Lower leg skin (tissue), 3 donors: ENCODE measurements at regions not wholly inside any gene's neighbourhood (a gene's known extent, or its start where the extent isn't known, plus 50 kb on each side); places are given as distances from the start of the nearest gene placed in this dataset.

Experiments used
- POLR2A ChIP-seq, 2 donors: fragments of 450-650 bp; IDR thresholded peaks; one replicate each; pipeline ENCODE4 v1.6.1; 2016 to 2017; ENCODE audit warnings: antibody characterized with exemption in 2 of 2, mild to moderate bottlenecking in 1 of 2, moderate library complexity in 1 of 2
- TF ChIP-seq, protein P1 (sequence below), 3 donors: fragments of 450-650 bp; IDR thresholded peaks; one replicate each; pipeline ENCODE4 v1.5.1; 2016; ENCODE audit warnings: antibody characterized with exemption in 3 of 3, mild to moderate bottlenecking in 3 of 3, moderate library complexity in 2 of 3

DNA sequence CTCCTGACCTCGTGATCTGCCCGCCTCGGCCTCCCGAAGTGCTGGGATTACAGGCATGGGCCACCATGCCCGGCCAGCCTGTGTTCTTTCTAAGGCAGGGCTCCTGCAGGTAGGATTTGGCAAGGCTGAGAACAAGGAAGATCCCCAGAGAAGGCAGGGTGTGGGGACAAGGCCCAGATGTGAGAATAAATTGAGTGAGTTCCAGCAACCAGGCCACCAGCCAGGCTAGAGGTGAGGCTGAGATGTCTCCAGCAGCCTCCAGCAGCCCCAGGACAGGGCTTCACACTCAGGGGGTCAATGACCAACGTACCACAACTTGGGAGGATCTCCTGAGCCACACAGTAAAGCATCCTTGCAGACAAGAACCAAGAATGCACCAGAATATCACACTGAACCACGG lies 75.1 kb downstream of the BUD13 start:
- TF ChIP-seq, protein P1, sequence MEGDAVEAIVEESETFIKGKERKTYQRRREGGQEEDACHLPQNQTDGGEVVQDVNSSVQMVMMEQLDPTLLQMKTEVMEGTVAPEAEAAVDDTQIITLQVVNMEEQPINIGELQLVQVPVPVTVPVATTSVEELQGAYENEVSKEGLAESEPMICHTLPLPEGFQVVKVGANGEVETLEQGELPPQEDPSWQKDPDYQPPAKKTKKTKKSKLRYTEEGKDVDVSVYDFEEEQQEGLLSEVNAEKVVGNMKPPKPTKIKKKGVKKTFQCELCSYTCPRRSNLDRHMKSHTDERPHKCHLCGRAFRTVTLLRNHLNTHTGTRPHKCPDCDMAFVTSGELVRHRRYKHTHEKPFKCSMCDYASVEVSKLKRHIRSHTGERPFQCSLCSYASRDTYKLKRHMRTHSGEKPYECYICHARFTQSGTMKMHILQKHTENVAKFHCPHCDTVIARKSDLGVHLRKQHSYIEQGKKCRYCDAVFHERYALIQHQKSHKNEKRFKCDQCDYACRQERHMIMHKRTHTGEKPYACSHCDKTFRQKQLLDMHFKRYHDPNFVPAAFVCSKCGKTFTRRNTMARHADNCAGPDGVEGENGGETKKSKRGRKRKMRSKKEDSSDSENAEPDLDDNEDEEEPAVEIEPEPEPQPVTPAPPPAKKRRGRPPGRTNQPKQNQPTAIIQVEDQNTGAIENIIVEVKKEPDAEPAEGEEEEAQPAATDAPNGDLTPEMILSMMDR (IDR thresholded peaks at IDR 0.05), result no peak
- TF ChIP-seq POLR2A (IDR thresholded peaks at IDR 0.05), result no peak
